Limb (tissue), 2 donors: ENCODE measurements at regions not wholly inside any gene's neighbourhood (a gene's known extent, or its start where the extent isn't known, plus 50 kb on each side); places are given as distances from the start of the nearest gene placed in this dataset.

Experiments
- DNase-seq, 2 donors: peaks; one replicate each; pipeline ENCODE4 v3.0.0-alpha.2; 2016; ENCODE audit errors: extremely low spot score in 2 of 2

- DNase-seq, result no peak
Measured at GRCh38 chr7:45350896-45351295, 193.3 kb downstream of the RAMP3 start.

GRCh38 chr7:45358287-45358686 lies 200.7 kb downstream of the RAMP3 start:
- DNase-seq, result no peak

- no peak for DNase-seq
Measured at GRCh38 chr7:45359250-45359649, 201.7 kb downstream of the RAMP3 start.

- DNase-seq, result no peak
Measured at GRCh38 chr7:45359776-45360175, 202.2 kb downstream of the RAMP3 start.

- DNase-seq, result no peak
Measured at GRCh38 chr7:45363669-45364068, 206.1 kb downstream of the RAMP3 start.

- no peak for DNase-seq
Measured at GRCh38 chr7:45365341-45365740, 207.8 kb downstream of the RAMP3 start.

GRCh38 chr7:45366475-45366874 lies 207.7 kb upstream of the ADCY1 start:
- no peak for DNase-seq

GRCh38 chr7:45367026-45367425 lies 207.1 kb upstream of the ADCY1 start:
- DNase-seq, result no peak

- DNase-seq, result no peak
Measured at GRCh38 chr7:45368129-45368807, 205.9 kb upstream of the ADCY1 start.

- DNase-seq, result no peak
Measured at GRCh38 chr7:45384499-45384898, 189.7 kb upstream of the ADCY1 start.

- DNase-seq, result no peak
Measured at GRCh38 chr7:45387837-45388236, 186.3 kb upstream of the ADCY1 start.

GRCh38 chr7:45389073-45389872 lies 184.9 kb upstream of the ADCY1 start:
- no peak for DNase-seq

GRCh38 chr7:45390180-45390579 lies 184.0 kb upstream of the ADCY1 start:
- no peak for DNase-seq

- DNase-seq, result no peak
Measured at GRCh38 chr7:45390731-45391130, 183.4 kb upstream of the ADCY1 start.

GRCh38 chr7:45391618-45392451 lies 182.3 kb upstream of the ADCY1 start:
- DNase-seq, result no peak

- no peak for DNase-seq
Measured at GRCh38 chr7:45394117-45394708, 180.0 kb upstream of the ADCY1 start.

GRCh38 chr7:45399069-45399468 lies 175.1 kb upstream of the ADCY1 start:
- DNase-seq, result no peak

GRCh38 chr7:45400680-45401079 lies 173.5 kb upstream of the ADCY1 start:
- DNase-seq, result no peak

- no peak for DNase-seq
Measured at GRCh38 chr7:45401155-45401554, 173.0 kb upstream of the ADCY1 start.

- DNase-seq, result peak in 1 of 2 donors; percentile 14
Measured at GRCh38 chr7:45401851-45402250, 172.3 kb upstream of the ADCY1 start.

GRCh38 chr7:45402480-45403218 lies 171.5 kb upstream of the ADCY1 start:
- DNase-seq, result no peak
